GM19452 (cell line): ENCODE measurements at regions not wholly inside any gene's neighbourhood (a gene's known extent, or its start where the extent isn't known, plus 50 kb on each side); places are given as distances from the start of the nearest gene placed in this dataset.
"Not testable (repeated sequence)": the region's sequence is repeated elsewhere in the genome, so short reads cannot be mapped to it uniquely, and the experiment has no call there.

ENCODE experiments used
- ATAC-seq: cut with Tn5 transposase; IDR thresholded peaks from one replicate; pipeline ENCODE4 v1.9.1; 2021; ENCODE audit not compliant: unreplicated experiment

- not testable (repeated sequence) for ATAC-seq
Measured at GRCh38 chr5:92132294-92132908, 749.3 kb upstream of the ARRDC3 start.

- no peak for ATAC-seq
Measured at GRCh38 chr5:92126182-92126581, 743.1 kb upstream of the ARRDC3 start.

DNA sequence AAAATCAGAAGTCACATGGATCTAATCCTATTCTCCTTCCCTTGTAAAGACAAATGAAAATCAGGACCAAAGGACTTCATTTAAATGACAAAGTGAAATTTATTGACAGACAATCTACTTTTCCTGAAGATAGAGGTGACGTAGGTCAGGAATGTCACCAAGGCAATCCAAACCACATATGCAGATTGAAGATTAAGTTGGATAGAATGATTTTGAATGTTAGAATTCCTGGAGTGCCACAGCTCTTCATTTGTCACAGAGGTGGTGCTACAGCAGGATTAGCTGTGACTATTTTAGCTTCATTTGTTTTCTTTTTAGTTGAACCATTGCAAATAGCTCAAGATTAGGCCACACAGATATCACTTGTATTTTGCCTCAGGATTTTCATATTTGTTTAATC lies 736.0 kb upstream of the ARRDC3 start:
- no peak for ATAC-seq

- no peak for ATAC-seq
Measured at GRCh38 chr5:92106808-92107207, 723.7 kb upstream of the ARRDC3 start.

DNA sequence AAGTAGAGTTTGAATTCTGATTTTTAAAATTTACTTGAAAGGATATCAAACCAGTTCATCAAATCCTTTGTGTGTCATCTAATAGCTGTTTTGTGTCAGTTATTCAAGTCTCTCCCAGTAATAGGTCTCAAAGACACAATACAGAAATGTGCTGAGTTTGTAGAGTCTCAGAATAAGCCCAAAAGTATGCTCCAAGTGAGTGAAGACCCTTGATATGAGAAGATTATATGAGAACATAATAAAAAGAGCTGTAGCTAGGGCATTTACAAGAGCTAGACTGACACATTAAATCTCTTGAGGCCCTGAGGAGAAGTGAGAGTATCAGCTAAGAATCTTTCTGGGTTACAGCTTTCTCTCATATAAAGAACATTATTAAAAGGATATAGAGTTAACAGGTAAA lies 721.0 kb upstream of the ARRDC3 start:
- ATAC-seq: no peak

DNA sequence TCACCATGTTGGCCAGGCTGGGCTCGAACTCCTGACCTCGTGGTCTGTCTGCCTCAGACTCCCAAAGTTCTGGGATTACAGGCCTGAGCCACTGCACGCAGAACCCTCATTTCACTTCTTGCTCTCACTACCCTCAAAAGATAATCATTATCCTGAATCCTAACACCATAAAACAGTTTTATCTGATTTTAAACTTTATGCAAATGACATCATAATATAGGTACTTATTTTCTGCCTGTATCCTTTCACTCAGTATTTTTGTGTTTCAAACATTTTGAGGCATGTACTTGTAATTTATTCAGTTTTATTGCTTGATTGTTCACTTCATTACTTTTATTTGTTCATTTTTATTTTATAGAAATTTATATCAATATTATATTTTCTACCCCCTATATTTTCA lies 719.2 kb upstream of the ARRDC3 start:
- no peak for ATAC-seq

GRCh38 chr5:92092239-92092638 lies 709.1 kb upstream of the ARRDC3 start:
- ATAC-seq: no peak

GRCh38 chr5:92086059-92086811 lies 703.1 kb upstream of the ARRDC3 start:
- no peak for ATAC-seq

GRCh38 chr5:92081958-92082712 lies 699.0 kb upstream of the ARRDC3 start:
- no peak for ATAC-seq

GRCh38 chr5:92070786-92071185 lies 687.7 kb upstream of the ARRDC3 start:
- no peak for ATAC-seq

DNA sequence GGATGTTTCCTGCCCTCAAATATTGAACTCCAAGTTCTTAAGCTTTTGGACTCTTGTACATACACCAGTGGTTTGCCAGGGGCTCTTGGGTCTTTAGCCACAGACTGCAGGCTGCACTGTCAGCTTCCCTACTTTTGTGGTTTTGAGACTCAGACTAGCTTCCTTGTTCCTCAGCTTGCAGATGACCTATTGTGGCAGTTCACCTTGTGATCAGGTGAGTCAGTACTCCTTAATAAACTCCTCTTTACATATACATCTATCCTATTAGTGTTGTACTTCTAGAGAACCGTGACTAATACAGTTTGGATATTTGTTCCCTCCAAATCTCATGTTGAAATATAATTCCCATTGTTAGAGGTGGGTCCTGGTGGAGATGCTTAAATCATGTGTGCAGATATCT lies 681.9 kb upstream of the ARRDC3 start:
- no peak for ATAC-seq

DNA sequence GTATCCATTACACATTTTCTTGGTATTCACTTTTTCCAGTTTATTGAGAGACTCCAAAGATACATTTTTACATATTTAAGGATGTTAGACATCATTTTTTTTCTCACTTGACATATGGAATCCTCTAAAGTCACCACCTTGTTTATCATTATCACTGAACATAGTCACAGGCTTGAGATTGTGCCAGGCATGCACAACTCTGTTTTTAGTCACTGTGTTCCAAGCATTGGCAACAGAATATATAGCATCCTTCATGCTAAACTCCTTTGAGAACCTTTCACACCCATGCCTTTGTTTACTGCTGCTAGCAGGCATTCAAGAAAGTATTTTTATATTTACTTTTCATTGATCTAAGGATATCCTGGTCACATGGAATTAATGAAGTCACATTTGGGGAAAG lies 668.6 kb upstream of the ARRDC3 start:
- ATAC-seq: no peak

DNA sequence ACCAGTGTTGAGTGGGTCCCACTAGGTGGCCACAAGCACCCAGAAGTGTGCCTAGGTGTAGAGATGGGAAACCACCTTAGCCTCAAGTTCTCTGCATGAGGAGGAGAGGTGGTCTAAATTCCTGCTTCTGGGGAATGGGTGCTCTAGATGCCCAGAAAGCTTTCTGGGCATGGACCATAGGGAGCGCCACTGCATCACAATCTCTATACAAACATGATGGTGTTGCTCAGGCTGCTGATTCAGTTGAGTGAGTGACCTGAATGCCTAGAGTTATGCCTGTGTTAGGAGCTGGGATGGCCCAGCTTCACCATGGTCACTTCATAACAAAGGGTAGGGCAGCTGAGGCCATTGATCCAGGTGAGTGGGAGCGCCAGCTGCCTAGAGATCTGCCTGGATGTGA lies 667.9 kb upstream of the ARRDC3 start:
- ATAC-seq: no peak

DNA sequence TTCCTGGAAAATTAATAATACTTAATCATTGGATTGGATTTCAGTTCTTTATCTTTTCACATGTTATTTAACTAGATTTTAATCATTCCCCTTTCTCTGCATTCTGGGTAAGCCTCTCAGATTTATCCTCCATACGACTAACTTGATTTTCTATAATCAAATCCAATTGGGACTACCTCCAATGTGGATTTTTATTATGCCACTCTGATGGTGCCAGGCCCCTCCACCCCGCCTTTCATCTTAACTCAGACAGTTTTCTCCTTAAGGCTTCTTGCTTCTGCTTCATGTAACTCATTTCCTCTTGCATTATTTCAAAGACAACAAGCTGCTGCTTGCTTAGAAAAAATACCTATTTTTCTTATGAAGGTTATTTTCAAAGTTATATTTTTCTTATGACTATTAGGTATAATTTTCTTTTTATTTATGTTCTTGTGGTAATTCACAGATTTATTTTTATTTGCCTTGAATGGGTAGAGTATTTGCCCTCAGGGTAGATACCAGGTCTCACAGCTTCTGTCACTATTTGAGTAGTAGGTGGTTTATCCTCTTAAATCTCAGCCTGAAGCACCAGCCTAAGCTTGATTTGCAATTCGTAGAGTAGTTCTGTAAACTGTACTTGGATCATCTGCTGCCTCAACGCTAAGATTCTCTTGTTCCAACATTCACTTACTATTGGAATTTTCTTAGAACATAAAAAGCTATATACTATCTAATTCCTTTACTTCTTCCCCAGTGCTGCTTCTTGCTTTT lies 659.0 kb upstream of the ARRDC3 start:
- no peak for ATAC-seq

- no peak for ATAC-seq
Measured at GRCh38 chr5:92041206-92041605, 658.1 kb upstream of the ARRDC3 start.

DNA sequence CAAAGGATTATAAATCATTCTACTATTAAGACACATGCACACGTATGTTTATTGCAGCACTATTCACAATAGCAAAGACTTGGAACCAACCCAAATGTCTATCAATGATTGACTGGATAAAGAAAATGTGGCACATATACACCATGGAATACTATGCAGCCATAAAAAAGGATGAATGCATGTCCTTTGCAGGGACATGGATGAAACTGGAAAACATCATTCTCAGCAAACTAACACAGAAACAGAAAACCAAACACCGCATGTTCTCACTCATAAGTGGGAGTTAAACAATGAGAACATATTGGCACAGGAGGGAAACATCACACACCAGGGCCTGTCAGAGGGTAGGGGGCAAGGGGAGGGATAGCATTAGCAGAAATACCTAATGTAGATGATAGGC lies 646.7 kb upstream of the ARRDC3 start:
- ATAC-seq: not testable (repeated sequence)

DNA sequence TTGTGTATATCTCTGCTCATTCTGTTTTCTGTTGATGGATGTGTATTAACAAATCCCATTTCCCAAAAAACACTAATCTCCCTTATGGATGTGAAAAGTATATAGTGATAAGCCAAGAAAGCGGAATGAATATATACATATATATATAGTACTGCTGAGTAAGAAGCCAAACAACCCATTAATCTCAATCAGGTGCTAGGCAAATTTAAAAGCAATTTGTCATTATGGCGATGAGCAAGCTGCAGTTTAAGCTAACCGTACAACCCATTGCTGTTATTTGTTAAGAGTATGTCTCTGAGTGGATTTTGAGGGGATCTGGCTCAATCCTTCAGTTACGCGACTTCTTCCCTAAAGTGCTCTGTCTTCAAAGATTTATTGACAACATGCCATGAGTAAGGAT lies 640.4 kb upstream of the ARRDC3 start:
- ATAC-seq: no peak

- no peak for ATAC-seq
Measured at GRCh38 chr5:92023141-92023471, 640.0 kb upstream of the ARRDC3 start.

DNA sequence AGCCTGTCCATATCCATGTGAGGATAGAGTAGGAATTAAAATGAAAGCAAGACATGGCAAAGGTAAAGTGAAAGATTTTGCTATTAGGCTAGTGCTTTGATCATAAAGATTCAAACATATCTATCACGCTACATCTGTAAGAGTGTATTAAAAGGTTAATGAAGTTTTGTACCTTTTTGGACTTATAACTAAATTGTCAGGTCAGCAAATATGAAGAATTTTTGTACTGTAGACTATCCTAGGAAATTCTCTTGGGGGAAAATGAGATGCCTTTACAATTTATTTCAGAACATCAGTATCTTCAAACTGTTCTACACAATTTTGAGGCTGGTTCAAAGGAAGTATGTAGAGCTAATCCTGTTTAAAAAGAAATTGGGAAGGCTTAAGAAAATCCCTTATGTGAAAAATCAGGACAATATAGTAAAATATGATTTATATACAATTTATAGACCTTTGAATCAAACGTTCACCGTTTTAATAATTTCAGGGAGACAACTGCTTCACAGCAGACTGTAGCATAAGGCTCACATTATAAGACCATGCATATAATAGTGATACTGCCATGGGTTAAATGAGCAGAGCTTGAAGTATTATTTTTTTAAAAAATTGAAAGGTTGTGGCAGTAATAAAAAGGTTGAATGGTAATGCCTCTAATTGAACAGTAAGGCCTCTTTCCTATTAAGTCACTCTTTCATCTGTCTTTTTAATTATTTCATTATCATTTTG lies 639.5 kb upstream of the ARRDC3 start:
- no peak for ATAC-seq

- no peak for ATAC-seq
Measured at GRCh38 chr5:92019376-92019990, 636.4 kb upstream of the ARRDC3 start.
